H1 (cell line): ENCODE measurements at regions not wholly inside any gene's neighbourhood (a gene's known extent, or its start where the extent isn't known, plus 50 kb on each side); places are given as distances from the start of the nearest gene placed in this dataset.

Experiments used
- BACH1 ChIP-seq: IDR thresholded peaks from 2 replicates; pipeline ENCODE4 v1.6.1; 2012; ENCODE audit warnings: low read length, improper control_type of control experiment
- CEBPB ChIP-seq: IDR thresholded peaks from 2 replicates; pipeline ENCODE4 v1.6.1; 2012; ENCODE audit warnings: low read depth, low read length
- CREB1 ChIP-seq: IDR thresholded peaks from 2 replicates; pipeline ENCODE4 v1.6.1; 2012; ENCODE audit warnings: inconsistent platforms
- GTF2F1 ChIP-seq: IDR thresholded peaks from 2 replicates; pipeline ENCODE4 v1.6.1; 2012; ENCODE audit warnings: low read depth, low read length, improper control_type of control experiment, borderline replicate concordance
- JUND ChIP-seq: IDR thresholded peaks from 2 replicates; pipeline ENCODE4 v1.6.1; 2011; ENCODE audit warnings: mild to moderate bottlenecking, improper control_type of control experiment, low read length
- KDM5A ChIP-seq: fragments of 200-600 bp; IDR thresholded peaks from 2 replicates; pipeline ENCODE4 v1.7.1; 2012; ENCODE audit warnings: mild to moderate bottlenecking, low read length, inconsistent platforms, mixed read lengths
- POLR2A ChIP-seq, 2 experiments: IDR thresholded peaks; 1 replicate in 1 of 2; 2 replicates in 1 of 2; pipeline ENCODE4 v1.6.1; 2011; ENCODE audit warnings: low read depth in 2 of 2, low read length in 2 of 2, mild to moderate bottlenecking in 2 of 2; ENCODE audit errors: control extremely low read depth in 1 of 2
- RAD21 ChIP-seq, 2 experiments: IDR thresholded peaks in 1 of 2; conservative IDR thresholded peaks in 1 of 2; 2 replicates each; pipeline ENCODE4 v1.6.1; 2011; ENCODE audit warnings: low read depth in 2 of 2, low read length in 2 of 2, improper control_type of control experiment in 1 of 2, inconsistent platforms in 1 of 2, mild to moderate bottlenecking in 1 of 2, moderate library complexity in 1 of 2
- RBBP5 ChIP-seq: IDR thresholded peaks from 2 replicates; pipeline ENCODE4 v1.7.1; 2012; ENCODE audit warnings: low read depth, mild to moderate bottlenecking, inconsistent platforms, low read length, moderate library complexity, borderline replicate concordance
- SIN3A ChIP-seq, 2 experiments: IDR thresholded peaks in 1 of 2; conservative IDR thresholded peaks in 1 of 2; 2 replicates each; pipeline ENCODE4 v1.6.1; 2011 to 2012; ENCODE audit warnings: low read length in 2 of 2, improper control_type of control experiment in 1 of 2, low read depth in 1 of 2, mild to moderate bottlenecking in 1 of 2
- TF ChIP-seq, protein P1 (sequence below), 3 experiments: IDR thresholded peaks; 1 replicate in 2 of 3; 2 replicates in 1 of 3; pipeline versions ENCODE4 v1.5.1 to v1.6.1; 2011; ENCODE audit warnings: low read length in 3 of 3, mild to moderate bottlenecking in 3 of 3, inconsistent platforms in 2 of 3, low read depth in 1 of 3, moderate library complexity in 1 of 3; ENCODE audit not compliant: insufficient read depth in 1 of 3; ENCODE audit errors: control extremely low read depth in 1 of 3
- TF ChIP-seq, protein P2 (sequence below): IDR thresholded peaks from 2 replicates; pipeline ENCODE4 v1.6.1; 2012; ENCODE audit warnings: low read length, inconsistent platforms
- TF ChIP-seq, protein P3 (sequence below): fragments of 300-600 bp; sonication (generic); IDR thresholded peaks from 2 replicates; pipeline ENCODE4 v1.7.1; 2012; ENCODE audit warnings: low read length, moderate library complexity, mild to moderate bottlenecking, inconsistent platforms; ENCODE audit not compliant: insufficient replicate concordance

DNA sequence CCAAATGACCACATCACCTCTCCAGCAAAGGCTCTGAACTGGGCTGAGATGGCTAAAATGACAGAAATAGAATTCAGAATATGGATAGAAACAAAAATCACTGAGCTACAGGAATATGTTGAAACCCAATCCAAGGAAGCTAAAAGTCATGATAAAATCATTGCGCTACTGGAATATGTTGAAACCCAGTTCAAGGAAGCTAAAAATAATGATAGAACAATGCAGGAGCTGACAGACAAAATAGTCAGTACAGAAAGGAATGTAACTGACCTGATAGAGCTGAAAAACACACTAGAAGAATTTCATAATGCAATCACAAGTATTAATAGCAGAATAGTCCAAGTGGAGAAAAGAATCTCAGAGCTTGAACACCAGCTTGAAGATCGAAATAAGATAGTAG is 394.9 kb upstream of the GRAMD2B start:
- TF ChIP-seq CEBPB (no peak), SIN3A (conservative IDR thresholded peaks at IDR 0.05 in 1 of 2, IDR thresholded peaks at IDR 0.05 in 1 of 2; ENCODE audit: low read depth in 1 of 2, low read length in 2 of 2) (no peak), RAD21 (IDR thresholded peaks at IDR 0.05 in 1 of 2, conservative IDR thresholded peaks at IDR 0.05 in 1 of 2; ENCODE audit: low read depth in 2 of 2, low read length in 2 of 2) (no peak), KDM5A (no peak), POLR2A (IDR thresholded peaks at IDR 0.05; ENCODE audit: control extremely low read depth in 1 of 2, low read depth in 2 of 2, low read length in 2 of 2) (no peak), BACH1 (no peak), JUND (no peak), GTF2F1 (no peak), RBBP5 (no peak), CREB1 (no peak)
- TF ChIP-seq, protein P1, sequence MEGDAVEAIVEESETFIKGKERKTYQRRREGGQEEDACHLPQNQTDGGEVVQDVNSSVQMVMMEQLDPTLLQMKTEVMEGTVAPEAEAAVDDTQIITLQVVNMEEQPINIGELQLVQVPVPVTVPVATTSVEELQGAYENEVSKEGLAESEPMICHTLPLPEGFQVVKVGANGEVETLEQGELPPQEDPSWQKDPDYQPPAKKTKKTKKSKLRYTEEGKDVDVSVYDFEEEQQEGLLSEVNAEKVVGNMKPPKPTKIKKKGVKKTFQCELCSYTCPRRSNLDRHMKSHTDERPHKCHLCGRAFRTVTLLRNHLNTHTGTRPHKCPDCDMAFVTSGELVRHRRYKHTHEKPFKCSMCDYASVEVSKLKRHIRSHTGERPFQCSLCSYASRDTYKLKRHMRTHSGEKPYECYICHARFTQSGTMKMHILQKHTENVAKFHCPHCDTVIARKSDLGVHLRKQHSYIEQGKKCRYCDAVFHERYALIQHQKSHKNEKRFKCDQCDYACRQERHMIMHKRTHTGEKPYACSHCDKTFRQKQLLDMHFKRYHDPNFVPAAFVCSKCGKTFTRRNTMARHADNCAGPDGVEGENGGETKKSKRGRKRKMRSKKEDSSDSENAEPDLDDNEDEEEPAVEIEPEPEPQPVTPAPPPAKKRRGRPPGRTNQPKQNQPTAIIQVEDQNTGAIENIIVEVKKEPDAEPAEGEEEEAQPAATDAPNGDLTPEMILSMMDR (IDR thresholded peaks at IDR 0.05; ENCODE audit: control extremely low read depth in 1 of 3, insufficient read depth in 1 of 3, low read depth in 1 of 3, low read length in 3 of 3), result no peak
- TF ChIP-seq, protein P2, sequence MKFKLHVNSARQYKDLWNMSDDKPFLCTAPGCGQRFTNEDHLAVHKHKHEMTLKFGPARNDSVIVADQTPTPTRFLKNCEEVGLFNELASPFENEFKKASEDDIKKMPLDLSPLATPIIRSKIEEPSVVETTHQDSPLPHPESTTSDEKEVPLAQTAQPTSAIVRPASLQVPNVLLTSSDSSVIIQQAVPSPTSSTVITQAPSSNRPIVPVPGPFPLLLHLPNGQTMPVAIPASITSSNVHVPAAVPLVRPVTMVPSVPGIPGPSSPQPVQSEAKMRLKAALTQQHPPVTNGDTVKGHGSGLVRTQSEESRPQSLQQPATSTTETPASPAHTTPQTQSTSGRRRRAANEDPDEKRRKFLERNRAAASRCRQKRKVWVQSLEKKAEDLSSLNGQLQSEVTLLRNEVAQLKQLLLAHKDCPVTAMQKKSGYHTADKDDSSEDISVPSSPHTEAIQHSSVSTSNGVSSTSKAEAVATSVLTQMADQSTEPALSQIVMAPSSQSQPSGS, result no peak
- TF ChIP-seq, protein P3, sequence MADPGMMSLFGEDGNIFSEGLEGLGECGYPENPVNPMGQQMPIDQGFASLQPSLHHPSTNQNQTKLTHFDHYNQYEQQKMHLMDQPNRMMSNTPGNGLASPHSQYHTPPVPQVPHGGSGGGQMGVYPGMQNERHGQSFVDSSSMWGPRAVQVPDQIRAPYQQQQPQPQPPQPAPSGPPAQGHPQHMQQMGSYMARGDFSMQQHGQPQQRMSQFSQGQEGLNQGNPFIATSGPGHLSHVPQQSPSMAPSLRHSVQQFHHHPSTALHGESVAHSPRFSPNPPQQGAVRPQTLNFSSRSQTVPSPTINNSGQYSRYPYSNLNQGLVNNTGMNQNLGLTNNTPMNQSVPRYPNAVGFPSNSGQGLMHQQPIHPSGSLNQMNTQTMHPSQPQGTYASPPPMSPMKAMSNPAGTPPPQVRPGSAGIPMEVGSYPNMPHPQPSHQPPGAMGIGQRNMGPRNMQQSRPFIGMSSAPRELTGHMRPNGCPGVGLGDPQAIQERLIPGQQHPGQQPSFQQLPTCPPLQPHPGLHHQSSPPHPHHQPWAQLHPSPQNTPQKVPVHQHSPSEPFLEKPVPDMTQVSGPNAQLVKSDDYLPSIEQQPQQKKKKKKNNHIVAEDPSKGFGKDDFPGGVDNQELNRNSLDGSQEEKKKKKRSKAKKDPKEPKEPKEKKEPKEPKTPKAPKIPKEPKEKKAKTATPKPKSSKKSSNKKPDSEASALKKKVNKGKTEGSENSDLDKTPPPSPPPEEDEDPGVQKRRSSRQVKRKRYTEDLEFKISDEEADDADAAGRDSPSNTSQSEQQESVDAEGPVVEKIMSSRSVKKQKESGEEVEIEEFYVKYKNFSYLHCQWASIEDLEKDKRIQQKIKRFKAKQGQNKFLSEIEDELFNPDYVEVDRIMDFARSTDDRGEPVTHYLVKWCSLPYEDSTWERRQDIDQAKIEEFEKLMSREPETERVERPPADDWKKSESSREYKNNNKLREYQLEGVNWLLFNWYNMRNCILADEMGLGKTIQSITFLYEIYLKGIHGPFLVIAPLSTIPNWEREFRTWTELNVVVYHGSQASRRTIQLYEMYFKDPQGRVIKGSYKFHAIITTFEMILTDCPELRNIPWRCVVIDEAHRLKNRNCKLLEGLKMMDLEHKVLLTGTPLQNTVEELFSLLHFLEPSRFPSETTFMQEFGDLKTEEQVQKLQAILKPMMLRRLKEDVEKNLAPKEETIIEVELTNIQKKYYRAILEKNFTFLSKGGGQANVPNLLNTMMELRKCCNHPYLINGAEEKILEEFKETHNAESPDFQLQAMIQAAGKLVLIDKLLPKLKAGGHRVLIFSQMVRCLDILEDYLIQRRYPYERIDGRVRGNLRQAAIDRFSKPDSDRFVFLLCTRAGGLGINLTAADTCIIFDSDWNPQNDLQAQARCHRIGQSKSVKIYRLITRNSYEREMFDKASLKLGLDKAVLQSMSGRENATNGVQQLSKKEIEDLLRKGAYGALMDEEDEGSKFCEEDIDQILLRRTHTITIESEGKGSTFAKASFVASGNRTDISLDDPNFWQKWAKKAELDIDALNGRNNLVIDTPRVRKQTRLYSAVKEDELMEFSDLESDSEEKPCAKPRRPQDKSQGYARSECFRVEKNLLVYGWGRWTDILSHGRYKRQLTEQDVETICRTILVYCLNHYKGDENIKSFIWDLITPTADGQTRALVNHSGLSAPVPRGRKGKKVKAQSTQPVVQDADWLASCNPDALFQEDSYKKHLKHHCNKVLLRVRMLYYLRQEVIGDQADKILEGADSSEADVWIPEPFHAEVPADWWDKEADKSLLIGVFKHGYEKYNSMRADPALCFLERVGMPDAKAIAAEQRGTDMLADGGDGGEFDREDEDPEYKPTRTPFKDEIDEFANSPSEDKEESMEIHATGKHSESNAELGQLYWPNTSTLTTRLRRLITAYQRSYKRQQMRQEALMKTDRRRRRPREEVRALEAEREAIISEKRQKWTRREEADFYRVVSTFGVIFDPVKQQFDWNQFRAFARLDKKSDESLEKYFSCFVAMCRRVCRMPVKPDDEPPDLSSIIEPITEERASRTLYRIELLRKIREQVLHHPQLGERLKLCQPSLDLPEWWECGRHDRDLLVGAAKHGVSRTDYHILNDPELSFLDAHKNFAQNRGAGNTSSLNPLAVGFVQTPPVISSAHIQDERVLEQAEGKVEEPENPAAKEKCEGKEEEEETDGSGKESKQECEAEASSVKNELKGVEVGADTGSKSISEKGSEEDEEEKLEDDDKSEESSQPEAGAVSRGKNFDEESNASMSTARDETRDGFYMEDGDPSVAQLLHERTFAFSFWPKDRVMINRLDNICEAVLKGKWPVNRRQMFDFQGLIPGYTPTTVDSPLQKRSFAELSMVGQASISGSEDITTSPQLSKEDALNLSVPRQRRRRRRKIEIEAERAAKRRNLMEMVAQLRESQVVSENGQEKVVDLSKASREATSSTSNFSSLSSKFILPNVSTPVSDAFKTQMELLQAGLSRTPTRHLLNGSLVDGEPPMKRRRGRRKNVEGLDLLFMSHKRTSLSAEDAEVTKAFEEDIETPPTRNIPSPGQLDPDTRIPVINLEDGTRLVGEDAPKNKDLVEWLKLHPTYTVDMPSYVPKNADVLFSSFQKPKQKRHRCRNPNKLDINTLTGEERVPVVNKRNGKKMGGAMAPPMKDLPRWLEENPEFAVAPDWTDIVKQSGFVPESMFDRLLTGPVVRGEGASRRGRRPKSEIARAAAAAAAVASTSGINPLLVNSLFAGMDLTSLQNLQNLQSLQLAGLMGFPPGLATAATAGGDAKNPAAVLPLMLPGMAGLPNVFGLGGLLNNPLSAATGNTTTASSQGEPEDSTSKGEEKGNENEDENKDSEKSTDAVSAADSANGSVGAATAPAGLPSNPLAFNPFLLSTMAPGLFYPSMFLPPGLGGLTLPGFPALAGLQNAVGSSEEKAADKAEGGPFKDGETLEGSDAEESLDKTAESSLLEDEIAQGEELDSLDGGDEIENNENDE, result no peak
